KMS-11 (cell line): ENCODE measurements at regions not wholly inside any gene's neighbourhood (a gene's known extent, or its start where the extent isn't known, plus 50 kb on each side); places are given as distances from the start of the nearest gene placed in this dataset.

ENCODE experiments used
- H2AFZ ChIP-seq: fragments of 200-600 bp; sonication (generic); 2 replicates; pipeline ENCODE4 v1.6.1; 2016; ENCODE audit warnings: antibody characterized with exemption, mixed run types, low read depth
- H3K27ac ChIP-seq: fragments of 200-600 bp; sonication (generic); 2 replicates; pipeline ENCODE4 v1.6.1; 2016; ENCODE audit warnings: mild to moderate bottlenecking, mixed run types
- H3K27me3 ChIP-seq: fragments of 200-600 bp; sonication (generic); 2 replicates; pipeline ENCODE4 v1.6.1; 2017; ENCODE audit warnings: mild to moderate bottlenecking, low read depth, mixed run types, moderate library complexity; ENCODE audit not compliant: insufficient read depth
- H3K36me3 ChIP-seq: fragments of 200-600 bp; sonication (generic); 2 replicates; pipeline ENCODE4 v1.6.1; 2017; ENCODE audit warnings: mild to moderate bottlenecking, mixed run types; ENCODE audit not compliant: insufficient read depth
- H3K4me1 ChIP-seq: fragments of 200-600 bp; sonication (generic); 2 replicates; pipeline ENCODE4 v1.6.1; 2016; ENCODE audit warnings: mild to moderate bottlenecking, low read depth, mixed run types; ENCODE audit not compliant: poor library complexity, severe bottlenecking
- H3K4me2 ChIP-seq: fragments of 200-600 bp; sonication (generic); 2 replicates; pipeline ENCODE4 v1.7.0; 2016; ENCODE audit warnings: mild to moderate bottlenecking, mixed run types
- H3K4me3 ChIP-seq: fragments of 200-600 bp; sonication (generic); IDR thresholded peaks from 2 replicates; pipeline ENCODE4 v1.6.1; 2017; ENCODE audit warnings: low read depth, low read length, mixed read lengths; ENCODE audit not compliant: insufficient read depth
- H3K79me2 ChIP-seq: fragments of 200-600 bp; sonication (generic); 2 replicates; pipeline ENCODE4 v1.6.1; 2016; ENCODE audit warnings: low read depth, mixed run types; ENCODE audit not compliant: insufficient read depth
- H3K9ac ChIP-seq: fragments of 200-600 bp; sonication (generic); 2 replicates; pipeline ENCODE4 v1.6.1; 2016; ENCODE audit warnings: mild to moderate bottlenecking, mixed run types
- H4K20me1 ChIP-seq: fragments of 200-600 bp; sonication (generic); 2 replicates; pipeline ENCODE4 v1.6.1; 2016; ENCODE audit warnings: mild to moderate bottlenecking, mixed run types; ENCODE audit not compliant: insufficient read depth
- TF ChIP-seq, protein P1 (sequence below): fragments of 200-600 bp; sonication (generic); conservative IDR thresholded peaks from 2 replicates; pipeline ENCODE4 v1.6.1; 2017; ENCODE audit warnings: low read depth, mild to moderate bottlenecking, antibody characterized with exemption, low read length, moderate library complexity, mixed read lengths

DNA sequence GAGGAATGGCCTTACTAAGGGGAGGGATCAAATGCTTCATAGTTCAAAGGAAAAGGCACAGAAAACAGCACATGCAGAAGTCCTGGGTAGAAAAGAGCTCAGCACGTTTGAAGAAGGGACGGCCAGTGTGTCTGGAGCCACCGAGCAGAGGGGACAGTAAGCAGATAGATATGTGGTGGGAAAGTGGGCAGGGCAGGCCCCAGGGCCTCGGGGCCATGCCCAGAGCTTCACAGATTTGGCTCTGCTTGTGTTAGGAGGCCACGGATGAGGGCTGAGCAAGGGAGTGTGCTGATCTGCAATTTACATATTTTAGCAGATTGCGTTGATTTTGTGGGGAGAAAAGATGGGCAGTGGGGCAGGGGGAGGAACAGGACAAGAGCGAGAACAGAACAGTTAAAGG lies 343.1 kb downstream of the LPIN1 start:
- TF ChIP-seq, protein P1, sequence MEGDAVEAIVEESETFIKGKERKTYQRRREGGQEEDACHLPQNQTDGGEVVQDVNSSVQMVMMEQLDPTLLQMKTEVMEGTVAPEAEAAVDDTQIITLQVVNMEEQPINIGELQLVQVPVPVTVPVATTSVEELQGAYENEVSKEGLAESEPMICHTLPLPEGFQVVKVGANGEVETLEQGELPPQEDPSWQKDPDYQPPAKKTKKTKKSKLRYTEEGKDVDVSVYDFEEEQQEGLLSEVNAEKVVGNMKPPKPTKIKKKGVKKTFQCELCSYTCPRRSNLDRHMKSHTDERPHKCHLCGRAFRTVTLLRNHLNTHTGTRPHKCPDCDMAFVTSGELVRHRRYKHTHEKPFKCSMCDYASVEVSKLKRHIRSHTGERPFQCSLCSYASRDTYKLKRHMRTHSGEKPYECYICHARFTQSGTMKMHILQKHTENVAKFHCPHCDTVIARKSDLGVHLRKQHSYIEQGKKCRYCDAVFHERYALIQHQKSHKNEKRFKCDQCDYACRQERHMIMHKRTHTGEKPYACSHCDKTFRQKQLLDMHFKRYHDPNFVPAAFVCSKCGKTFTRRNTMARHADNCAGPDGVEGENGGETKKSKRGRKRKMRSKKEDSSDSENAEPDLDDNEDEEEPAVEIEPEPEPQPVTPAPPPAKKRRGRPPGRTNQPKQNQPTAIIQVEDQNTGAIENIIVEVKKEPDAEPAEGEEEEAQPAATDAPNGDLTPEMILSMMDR = no peak
- Histone ChIP-seq H3K4me1 (no peaks in the 10 kb centered on the region), H3K4me2 (no peak overlapping the region), H4K20me1 (no peaks in the 10 kb centered on the region), H3K27ac (no peak overlapping the region), H3K27me3 (no peaks in the 10 kb centered on the region), H3K9ac (no peak overlapping the region), H3K79me2 (no peaks in the 10 kb centered on the region), H3K4me3 (no peak overlapping the region), H2AFZ (no peak overlapping the region), H3K36me3 (no peaks in the 10 kb centered on the region)

DNA sequence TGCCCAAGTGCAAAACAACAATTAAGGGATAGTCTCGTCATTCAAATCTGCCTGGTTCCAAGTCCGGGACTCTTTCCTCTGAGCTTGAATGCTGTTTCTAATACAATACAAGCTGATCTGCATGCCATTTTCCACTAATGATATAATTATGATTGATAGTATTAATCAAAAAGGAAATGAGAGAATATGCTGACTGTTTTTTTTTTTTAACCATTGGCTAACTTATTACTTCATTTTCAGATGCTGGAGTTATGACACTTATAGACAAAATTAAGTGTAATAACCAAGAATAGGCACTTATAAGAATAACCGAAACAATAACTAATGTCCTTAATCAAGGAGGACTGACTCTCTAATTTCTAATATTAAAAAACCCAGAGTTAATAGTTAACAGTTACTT lies 343.6 kb downstream of the LPIN1 start:
- Histone ChIP-seq H3K27ac (no peak overlapping the region), H2AFZ (no peak overlapping the region), H3K79me2 (no peaks in the 10 kb centered on the region), H3K4me1 (no peaks in the 10 kb centered on the region), H4K20me1 (no peaks in the 10 kb centered on the region), H3K27me3 (no peaks in the 10 kb centered on the region), H3K4me2 (no peak overlapping the region), H3K9ac (no peak overlapping the region), H3K36me3 (no peaks in the 10 kb centered on the region), H3K4me3 (no peak overlapping the region)
- TF ChIP-seq, protein P1 = no peak

DNA sequence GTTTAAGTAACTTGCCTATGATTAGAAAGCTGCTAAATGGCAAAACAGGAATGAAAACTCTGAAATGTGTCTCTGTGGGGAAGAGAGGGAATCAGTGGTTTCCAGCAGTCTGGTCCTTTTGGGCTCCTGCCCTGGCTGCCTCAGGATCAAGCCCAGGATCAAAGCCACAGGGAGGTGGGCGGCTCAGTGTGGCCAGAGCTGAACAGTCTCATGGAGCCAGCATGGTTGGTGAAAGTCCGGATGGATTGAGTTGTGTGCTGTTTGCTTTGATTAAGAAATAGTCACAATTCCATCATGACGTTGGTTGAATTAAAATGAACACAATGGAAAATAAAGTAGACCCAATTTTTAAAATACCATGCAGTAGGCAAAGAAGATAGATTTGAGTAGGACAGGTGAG lies 344.2 kb downstream of the LPIN1 start:
- no peaks in the 10 kb centered on the region for H3K36me3 ChIP-seq
- H3K4me1 ChIP-seq = no peaks in the 10 kb centered on the region
- H4K20me1 ChIP-seq = no peaks in the 10 kb centered on the region
- no peaks in the 10 kb centered on the region for H3K79me2 ChIP-seq
- TF ChIP-seq, protein P1 = no peak
- no peak overlapping the region for H3K9ac ChIP-seq
- H3K27ac ChIP-seq = no peak overlapping the region
- H3K27me3 ChIP-seq = no peaks in the 10 kb centered on the region
- H3K4me3 ChIP-seq = no peak overlapping the region
- no peak overlapping the region for H3K4me2 ChIP-seq
- H2AFZ ChIP-seq = no peak overlapping the region

DNA sequence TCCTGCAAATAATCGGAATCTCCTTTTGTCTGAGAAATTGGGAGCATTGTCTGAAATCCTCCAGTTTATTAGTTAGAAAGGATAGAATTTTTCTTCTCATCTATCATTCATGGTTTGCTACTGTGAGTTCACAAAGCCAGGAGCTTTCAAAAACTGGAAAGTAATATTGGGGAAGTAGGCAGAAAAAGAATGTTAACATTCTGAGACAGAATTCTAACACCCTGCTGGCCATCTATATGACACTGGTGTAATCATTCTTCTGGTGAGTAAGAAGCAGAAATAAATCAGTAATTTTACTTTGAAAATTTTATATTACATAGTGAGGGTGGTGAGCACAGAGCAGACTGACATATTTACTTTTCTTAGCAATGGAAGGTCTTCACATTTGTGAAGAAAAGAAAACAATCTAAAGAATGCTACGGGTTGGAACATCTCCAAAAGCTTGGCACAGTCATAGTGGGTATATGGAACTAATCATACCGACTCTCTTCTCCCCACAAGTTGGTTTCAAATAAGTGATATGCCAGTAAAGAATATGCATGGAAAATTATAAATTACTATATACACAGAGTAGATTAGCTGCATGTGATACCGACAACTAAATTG lies 344.9 kb downstream of the LPIN1 start:
- Histone ChIP-seq H4K20me1 (no peaks in the 10 kb centered on the region), H3K4me2 (no peak overlapping the region), H3K27ac (no peak overlapping the region), H3K4me1 (no peaks in the 10 kb centered on the region), H3K27me3 (no peaks in the 10 kb centered on the region), H3K4me3 (no peak overlapping the region), H3K36me3 (no peaks in the 10 kb centered on the region), H3K79me2 (no peaks in the 10 kb centered on the region), H2AFZ (no peak overlapping the region), H3K9ac (no peak overlapping the region)
- TF ChIP-seq, protein P1 = no peak
